WI38 (cell line): ENCODE measurements at regions not wholly inside any gene's neighbourhood (a gene's known extent, or its start where the extent isn't known, plus 50 kb on each side); places are given as distances from the start of the nearest gene placed in this dataset.

Experiments used
- H3K4me3 ChIP-seq: 2 replicates; pipeline ENCODE4 v1.5.1; 2011; ENCODE audit warnings: low read depth, mild to moderate bottlenecking, control low read depth, low read length
- TF ChIP-seq, protein P1 (sequence below): IDR thresholded peaks from 2 replicates; pipeline ENCODE4 v1.5.1; 2012; ENCODE audit warnings: low read depth, mild to moderate bottlenecking, control low read depth, low read length

DNA sequence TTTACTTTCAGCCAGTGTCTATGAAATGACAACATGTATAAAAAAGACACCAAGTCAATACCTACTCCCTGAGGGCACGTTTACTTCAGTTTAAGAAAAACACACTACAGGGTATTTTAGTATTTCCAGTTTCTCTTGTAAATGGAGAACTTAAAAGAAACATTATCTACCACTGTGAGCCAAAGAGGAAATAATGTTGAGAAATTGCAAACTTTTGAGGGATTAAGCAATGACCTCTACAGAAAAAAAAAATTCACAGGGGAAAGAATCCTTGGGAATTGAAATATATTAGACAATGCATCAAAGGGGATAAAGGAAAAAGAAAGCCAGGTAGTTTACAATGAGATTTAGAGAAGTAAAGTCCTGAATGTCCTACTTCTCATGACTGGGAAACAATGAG is 126.0 kb downstream of the KCNJ2 start:
- no peak overlapping the region for H3K4me3 ChIP-seq
- TF ChIP-seq, protein P1, sequence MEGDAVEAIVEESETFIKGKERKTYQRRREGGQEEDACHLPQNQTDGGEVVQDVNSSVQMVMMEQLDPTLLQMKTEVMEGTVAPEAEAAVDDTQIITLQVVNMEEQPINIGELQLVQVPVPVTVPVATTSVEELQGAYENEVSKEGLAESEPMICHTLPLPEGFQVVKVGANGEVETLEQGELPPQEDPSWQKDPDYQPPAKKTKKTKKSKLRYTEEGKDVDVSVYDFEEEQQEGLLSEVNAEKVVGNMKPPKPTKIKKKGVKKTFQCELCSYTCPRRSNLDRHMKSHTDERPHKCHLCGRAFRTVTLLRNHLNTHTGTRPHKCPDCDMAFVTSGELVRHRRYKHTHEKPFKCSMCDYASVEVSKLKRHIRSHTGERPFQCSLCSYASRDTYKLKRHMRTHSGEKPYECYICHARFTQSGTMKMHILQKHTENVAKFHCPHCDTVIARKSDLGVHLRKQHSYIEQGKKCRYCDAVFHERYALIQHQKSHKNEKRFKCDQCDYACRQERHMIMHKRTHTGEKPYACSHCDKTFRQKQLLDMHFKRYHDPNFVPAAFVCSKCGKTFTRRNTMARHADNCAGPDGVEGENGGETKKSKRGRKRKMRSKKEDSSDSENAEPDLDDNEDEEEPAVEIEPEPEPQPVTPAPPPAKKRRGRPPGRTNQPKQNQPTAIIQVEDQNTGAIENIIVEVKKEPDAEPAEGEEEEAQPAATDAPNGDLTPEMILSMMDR = no peak

DNA sequence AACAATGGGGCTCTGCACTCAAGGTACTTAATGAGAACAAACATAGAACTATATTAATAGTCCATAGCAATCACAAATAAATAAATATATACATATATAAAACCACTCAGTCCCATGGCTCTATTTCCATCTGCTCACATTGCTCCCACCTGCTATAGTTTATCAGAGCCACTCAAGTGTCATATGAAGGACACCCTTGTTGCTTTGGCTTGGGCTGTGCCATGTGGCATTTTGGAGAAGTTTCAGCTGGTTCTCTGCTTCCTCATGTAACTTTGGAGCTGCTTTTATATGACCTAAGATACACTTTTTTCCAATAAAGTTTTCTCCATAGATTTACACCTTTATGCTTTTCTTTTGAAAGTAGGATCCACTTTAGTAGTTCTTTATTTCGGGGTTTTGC is 126.4 kb downstream of the KCNJ2 start:
- TF ChIP-seq, protein P1 = no peak
- H3K4me3 ChIP-seq = no peak overlapping the region

DNA sequence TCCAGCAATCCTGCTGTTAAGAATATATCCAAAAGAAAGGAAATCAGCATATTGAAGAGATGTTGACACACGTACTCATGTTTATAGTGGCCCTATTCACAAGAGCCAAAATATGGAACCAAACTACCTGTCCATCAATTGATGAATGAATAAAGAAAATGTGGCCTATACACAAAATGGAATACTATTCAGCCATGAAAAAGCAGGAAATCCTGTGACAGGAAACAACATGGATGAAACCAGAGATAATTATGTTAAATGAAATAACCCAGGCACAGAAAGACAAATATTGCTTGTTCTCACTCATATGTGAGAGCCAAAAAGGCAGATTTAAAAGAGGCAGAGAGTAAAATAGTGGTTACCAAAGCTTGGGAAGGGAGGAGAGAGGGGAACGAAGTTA is 127.1 kb downstream of the KCNJ2 start:
- TF ChIP-seq, protein P1 = no peak
- H3K4me3 ChIP-seq = no peak overlapping the region

DNA sequence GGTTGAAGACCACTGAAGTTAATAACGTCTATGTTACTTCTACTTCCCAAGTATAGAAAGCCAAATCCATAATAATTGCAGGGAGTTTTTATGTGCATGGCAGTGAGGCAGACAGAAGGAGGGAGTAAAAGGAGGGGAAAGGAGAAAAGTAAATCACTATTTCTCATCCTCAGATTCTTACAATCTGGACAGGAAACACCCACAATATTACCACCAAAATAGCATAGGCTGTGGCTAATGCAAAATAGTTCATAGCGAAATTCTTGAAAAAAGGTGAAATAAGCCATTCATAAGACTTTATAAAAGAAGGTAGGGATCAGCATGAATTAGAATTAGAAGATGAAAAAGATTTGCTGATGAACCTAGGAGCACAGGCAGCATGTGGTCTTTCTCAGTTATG is 128.1 kb downstream of the KCNJ2 start:
- TF ChIP-seq, protein P1 = no peak
- H3K4me3 ChIP-seq = no peak overlapping the region

DNA sequence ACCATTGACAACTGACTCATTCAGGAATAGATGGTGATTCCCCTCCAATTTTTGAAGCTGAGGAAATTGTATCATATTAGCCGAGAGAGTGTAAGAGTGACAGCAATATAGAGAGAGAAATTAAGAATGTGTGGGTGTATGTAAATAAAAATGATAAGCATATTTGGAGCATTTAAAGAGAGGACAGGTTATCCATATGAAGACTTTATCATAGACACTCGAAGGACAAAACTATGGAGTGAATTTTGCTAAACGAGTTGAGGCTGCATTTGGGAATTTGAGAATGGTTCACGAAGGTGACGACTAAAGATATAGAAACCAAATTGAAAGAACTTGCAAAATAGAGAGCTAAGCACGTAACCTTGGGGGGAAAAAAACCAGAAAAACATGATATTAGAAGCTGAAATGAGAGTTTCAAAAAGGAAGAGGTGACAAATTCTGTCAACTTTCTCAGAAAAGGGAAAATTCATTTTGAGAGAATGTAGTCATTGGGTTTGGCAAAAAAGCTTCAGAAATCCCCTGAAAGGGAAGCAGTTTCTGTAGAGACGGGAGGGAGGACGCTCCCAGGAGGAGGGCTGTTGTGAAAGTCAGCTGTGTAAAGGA is 129.7 kb downstream of the KCNJ2 start:
- no peak overlapping the region for H3K4me3 ChIP-seq
- TF ChIP-seq, protein P1 = no peak

DNA sequence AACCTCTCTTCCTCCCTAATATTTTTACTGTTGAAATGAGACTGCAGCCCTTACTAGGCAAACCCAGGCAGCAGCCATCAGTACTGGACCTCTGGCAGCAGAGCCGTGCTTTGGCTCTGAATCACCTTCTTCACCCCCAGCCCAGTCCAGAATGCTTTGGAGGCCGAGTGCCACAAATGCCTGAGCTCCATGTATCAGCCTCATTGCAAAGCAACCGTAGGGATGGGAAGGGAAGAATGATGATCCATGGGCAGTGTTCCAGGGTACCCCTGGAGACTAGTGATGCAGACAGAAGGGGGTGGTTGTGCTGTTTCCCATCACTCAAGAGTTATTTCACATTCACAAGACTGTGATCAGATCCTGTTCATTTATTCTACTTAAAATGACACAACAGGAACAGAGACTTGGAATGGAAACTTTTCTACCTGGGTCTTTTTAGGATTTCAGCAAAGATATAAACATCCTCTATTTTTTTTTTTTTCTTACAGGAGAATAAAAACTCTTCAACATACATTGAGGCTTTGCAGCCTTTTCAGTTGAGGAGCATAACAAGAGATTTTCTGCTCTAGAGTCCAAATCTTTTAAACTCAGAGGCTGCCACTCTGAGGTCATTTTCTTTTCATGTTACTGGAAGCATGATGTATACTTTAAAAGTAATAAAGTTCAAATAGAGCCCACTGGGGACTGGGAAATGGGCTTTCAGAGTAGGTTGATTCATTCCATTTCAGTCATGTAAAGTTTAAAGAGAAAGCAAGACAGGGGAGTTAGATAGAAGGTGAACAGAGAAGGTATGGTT is 138.3 kb downstream of the KCNJ2 start:
- no peak overlapping the region for H3K4me3 ChIP-seq
- TF ChIP-seq, protein P1 = no peak

DNA sequence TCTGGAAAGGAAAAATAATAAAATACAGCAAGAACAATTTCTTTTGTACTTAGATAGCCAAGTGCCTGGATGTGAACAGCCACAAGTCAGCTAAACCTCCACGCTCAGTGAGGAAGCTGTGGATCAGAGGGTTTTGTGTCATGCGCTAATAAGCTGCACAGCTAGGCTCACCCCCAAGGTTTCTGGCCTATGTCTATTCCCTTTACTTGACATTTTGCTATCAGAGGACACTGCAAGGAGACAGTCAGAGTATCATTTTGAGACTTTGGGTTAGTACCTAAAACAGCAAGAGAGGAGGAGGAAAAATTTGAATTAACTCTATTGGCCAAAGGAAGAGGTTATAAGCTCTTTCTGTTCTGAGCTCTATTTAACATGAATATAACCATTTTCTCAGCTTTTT is 139.3 kb downstream of the KCNJ2 start:
- TF ChIP-seq, protein P1 = no peak
- no peak overlapping the region for H3K4me3 ChIP-seq
